Mammary epithelial cell (primary cell): ENCODE measurements at regions not wholly inside any gene's neighbourhood (a gene's known extent, or its start where the extent isn't known, plus 50 kb on each side); places are given as distances from the start of the nearest gene placed in this dataset.

ENCODE experiments used
- CTCF ChIP-seq, 2 donors: IDR thresholded peaks in 1 of 2; conservative IDR thresholded peaks in 1 of 2; 2 replicates each; pipeline ENCODE4 v1.5.1; 2011 to 2012; ENCODE audit warnings: inconsistent platforms in 2 of 2, low read length in 2 of 2, mild to moderate bottlenecking in 2 of 2, control low read depth in 1 of 2, low read depth in 1 of 2; ENCODE audit not compliant: insufficient read depth in 1 of 2; ENCODE audit errors: extremely low read depth in 1 of 2
- EZH2 ChIP-seq: IDR thresholded peaks from 2 replicates; pipeline ENCODE4 v1.6.1; 2012; ENCODE audit warnings: low read length, inconsistent platforms, borderline replicate concordance

- TF ChIP-seq EZH2 (no peak), CTCF (conservative IDR thresholded peaks at IDR 0.05 in 1 of 2, IDR thresholded peaks at IDR 0.05 in 1 of 2; ENCODE audit: extremely low read depth in 1 of 2, insufficient read depth in 1 of 2, low read depth in 1 of 2, low read length in 2 of 2) (no peak)
Observed at GRCh38 chr18:77573571-77573970, 323.9 kb downstream of the GALR1 start.
